GOT3 (cell line): ENCODE measurements at regions not wholly inside any gene's neighbourhood (a gene's known extent, or its start where the extent isn't known, plus 50 kb on each side); places are given as distances from the start of the nearest gene placed in this dataset.

Source experiments
- DNase-seq: peaks from one replicate; lab custom pipeline; 2025; ENCODE audit warnings: mixed read lengths; lab: John Stamatoyannopoulos, UW

- no peak for DNase-seq
These were observed 259.6 kb upstream of the SLITRK3 start for GRCh38 chr3:165455793-165456192.

GRCh38 chr3:165455360-165455759 lies 259.2 kb upstream of the SLITRK3 start:
- DNase-seq = no peak

GRCh38 chr3:165451371-165452070 lies 255.3 kb upstream of the SLITRK3 start:
- no peak for DNase-seq

DNA sequence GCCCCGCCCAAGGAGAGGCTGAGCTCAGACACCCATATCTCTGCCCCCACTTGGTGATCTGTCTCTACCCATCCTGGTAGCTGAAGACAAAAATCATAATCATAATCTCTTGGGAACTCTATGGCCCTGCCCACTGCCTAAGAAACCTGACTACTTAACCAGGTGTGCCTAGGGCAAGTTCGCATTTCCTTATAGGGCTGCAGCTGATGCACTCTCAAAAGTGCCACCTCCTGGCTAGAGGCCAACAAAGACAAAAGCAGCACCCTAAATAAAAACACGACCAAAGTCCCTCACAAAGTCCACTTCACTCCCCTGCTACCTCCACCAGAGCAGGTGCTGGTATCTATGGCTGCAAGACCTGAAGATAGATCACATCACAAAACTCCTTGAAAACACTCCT lies 250.4 kb upstream of the SLITRK3 start:
- no peak for DNase-seq

DNA sequence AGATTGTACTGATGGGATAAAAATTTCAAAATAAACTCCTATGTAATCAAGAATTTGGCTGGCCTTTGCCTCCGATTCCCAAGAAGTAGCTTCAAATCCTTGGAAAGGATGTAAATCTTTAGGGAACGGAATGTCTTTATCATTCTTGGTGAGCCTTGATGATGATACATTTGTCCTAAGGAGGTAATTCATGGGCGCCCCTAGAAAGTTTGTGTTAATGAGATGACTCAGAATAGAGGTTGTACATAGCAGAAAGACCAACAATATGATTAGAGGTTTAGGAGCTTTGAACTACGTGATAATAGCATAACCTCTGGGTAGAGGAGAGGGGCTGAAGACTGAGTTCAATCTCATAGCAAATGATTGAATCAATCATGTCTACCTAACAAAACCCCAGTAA lies 248.6 kb upstream of the SLITRK3 start:
- DNase-seq = no peak

DNA sequence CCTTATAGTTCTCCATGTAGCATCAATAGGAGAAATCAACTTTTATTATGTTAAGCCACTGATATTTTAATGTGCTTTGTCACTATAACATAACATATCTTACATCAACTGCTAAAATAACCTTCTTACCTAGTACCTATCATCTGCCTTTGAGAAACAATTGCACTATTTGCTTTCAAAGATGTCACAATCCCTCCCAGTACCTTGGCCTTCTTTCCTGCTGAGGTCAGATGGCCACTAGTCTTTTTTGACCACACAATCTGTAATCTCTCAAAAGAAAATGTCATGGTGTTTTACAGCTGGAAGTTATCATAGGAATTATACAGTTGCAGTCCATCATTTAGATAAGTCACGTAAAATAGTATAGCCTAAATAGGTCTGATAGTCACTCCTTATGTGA lies 247.5 kb upstream of the SLITRK3 start:
- DNase-seq = no peak

- DNase-seq = no peak
These were observed 245.9 kb upstream of the SLITRK3 start for GRCh38 chr3:165442061-165442460.

GRCh38 chr3:165440380-165440779 lies 244.2 kb upstream of the SLITRK3 start:
- no peak for DNase-seq

- DNase-seq = no peak
These were observed 243.6 kb upstream of the SLITRK3 start for GRCh38 chr3:165439765-165440164.

- DNase-seq = no peak
These were observed 238.3 kb upstream of the SLITRK3 start for GRCh38 chr3:165434516-165434915.

- DNase-seq = no peak
These were observed 210.2 kb upstream of the SLITRK3 start for GRCh38 chr3:165406425-165406824.

- no peak for DNase-seq
These were observed 208.3 kb upstream of the SLITRK3 start for GRCh38 chr3:165404357-165405027.

DNA sequence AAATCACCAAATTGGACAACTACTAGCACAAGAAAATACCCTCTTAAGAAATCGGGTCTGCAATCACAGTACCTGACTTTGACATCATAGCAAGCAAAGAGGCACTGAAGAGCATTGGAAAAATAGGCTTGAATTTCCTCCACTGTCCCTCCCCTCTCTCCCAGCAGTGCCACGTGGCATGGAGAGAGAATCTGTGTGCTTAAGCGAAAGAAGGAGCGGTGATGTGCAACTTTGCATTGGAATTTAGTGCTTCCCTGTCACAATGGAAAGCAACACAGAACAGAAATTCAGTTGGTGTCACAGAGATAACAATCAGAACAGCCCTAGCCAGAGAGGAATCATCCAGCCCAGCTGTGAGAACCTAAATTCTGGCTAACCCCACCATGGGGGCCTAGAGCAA lies 207.5 kb upstream of the SLITRK3 start:
- no peak for DNase-seq

- no peak for DNase-seq
These were observed 199.0 kb upstream of the SLITRK3 start for GRCh38 chr3:165395188-165395587.

- no peak for DNase-seq
These were observed 197.3 kb upstream of the SLITRK3 start for GRCh38 chr3:165393461-165393860.

- no peak for DNase-seq
These were observed 194.0 kb upstream of the SLITRK3 start for GRCh38 chr3:165390166-165390565.

GRCh38 chr3:165389653-165390052 lies 193.5 kb upstream of the SLITRK3 start:
- DNase-seq = no peak

GRCh38 chr3:165389064-165389463 lies 192.9 kb upstream of the SLITRK3 start:
- no peak for DNase-seq

DNA sequence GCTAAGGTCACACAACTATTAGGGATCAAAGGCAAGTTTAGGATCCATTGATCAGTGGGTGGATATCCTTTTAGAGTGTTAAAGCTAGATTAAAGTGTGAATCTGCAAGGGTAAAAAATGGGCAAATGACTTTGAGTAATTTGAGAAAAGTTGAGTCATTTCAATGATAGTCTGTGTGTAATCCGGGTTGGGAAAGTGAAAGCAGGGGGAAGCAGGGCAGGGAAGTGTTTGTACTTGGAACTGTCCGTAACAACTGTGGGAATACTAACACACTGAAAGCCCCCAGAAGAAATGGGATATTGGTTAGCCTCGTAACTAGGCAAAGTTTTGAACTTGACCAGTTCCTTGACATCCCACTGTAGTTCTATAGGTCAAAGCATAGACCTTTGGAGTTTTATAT lies 187.2 kb upstream of the SLITRK3 start:
- no peak for DNase-seq

DNA sequence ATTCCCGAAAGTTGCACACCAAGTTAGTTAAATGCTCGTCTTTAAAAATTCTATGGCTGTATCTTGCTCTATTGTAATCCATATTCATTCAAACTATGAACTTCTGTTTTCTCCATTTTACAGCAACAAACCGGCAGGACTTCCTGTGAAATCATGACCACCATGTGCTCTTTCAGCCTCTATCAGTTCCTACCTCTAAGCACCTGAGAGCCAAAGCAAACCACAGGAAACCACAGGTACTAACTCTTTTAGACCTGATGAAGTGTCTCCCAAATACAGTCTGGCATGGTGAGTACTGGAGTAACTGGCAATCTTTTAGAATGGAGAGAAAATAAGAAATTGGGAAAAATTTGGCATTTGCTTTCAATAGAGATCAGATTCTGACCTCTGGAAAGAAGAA lies 186.5 kb upstream of the SLITRK3 start:
- no peak for DNase-seq

DNA sequence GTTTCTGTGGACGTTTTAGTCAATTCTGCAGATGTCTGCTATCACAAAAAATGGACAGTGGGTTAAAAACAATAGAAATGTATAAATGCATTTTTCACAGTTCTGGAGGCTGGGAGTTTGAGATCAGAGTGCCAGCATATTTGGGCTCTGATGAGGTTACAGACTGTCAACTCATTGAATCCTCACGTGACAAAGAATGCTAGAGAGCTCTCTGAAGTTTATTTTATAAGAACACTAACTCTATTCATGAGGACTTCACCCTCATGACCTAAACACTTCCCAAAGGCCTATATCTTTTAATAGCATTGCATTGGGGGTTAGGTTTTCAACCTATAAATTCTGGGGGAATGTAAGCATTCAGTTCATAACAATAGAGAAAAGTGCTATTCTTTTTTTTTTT lies 182.6 kb upstream of the SLITRK3 start:
- no peak for DNase-seq

GRCh38 chr3:165359005-165359404 lies 162.8 kb upstream of the SLITRK3 start:
- no peak for DNase-seq

DNA sequence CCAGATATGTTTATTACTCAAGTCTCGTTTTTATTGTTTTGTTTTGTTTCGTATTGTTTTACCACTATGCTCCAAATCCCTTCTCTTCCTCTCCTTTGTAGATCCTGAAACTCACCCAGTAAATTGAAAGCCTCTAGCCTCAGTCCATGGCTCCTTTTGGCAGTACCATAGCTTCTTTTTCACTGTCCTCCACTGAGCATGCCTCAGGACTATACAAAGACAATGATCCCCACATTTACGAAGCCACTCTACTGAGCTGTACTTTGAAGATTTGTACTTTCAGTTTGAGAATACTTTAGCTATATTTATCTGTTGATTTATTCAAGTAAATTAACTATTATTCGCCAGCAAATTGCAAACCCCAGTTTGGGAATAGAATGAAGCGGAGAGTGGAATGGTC lies 159.1 kb upstream of the SLITRK3 start:
- DNase-seq = no peak

- DNase-seq = no peak
These were observed 151.3 kb upstream of the SLITRK3 start for GRCh38 chr3:165347526-165347925.
